ENCODE measurements at regions not wholly inside any gene's neighbourhood (a gene's known extent, or its start where the extent isn't known, plus 50 kb on each side); places are given as distances from the start of the nearest gene placed in this dataset.

GRCh38 chr6:164216839-164217238, 802.3 kb downstream of the QKI start:
- DNase-seq (ENCODE audit: extremely low spot score, insufficient read length, low read depth), result no peak
- FAIRE-seq, result no peak

GRCh38 chr6:164216368-164216767, 801.9 kb downstream of the QKI start:
- no peak for DNase-seq (ENCODE audit: extremely low spot score, insufficient read length, low read depth)
- no peak for FAIRE-seq

GRCh38 chr6:164214066-164214465, 799.5 kb downstream of the QKI start:
- FAIRE-seq (no peak), DNase-seq (ENCODE audit: extremely low spot score, insufficient read length, low read depth) (no peak)

- FAIRE-seq (no peak), DNase-seq (ENCODE audit: extremely low spot score, insufficient read length, low read depth) (no peak)
These were observed 796.7 kb downstream of the QKI start for GRCh38 chr6:164211254-164211653.

GRCh38 chr6:164210783-164211182, 796.3 kb downstream of the QKI start:
- FAIRE-seq, result no peak
- no peak for DNase-seq (ENCODE audit: extremely low spot score, insufficient read length, low read depth)

GRCh38 chr6:164210323-164210722, 795.8 kb downstream of the QKI start:
- DNase-seq (ENCODE audit: extremely low spot score, insufficient read length, low read depth), result no peak
- FAIRE-seq, result no peak

GRCh38 chr6:164208371-164208770, 793.9 kb downstream of the QKI start:
- FAIRE-seq, result no peak

GRCh38 chr6:164206807-164207423, 792.4 kb downstream of the QKI start:
- FAIRE-seq, result no peak
- no peak for DNase-seq (ENCODE audit: extremely low spot score, insufficient read length, low read depth)

More at GRCh38 chr6:164208371-164208770, 793.9 kb downstream of the QKI start:
- DNase-seq (ENCODE audit: extremely low spot score, insufficient read length, low read depth), result no peak

- DNase-seq (ENCODE audit: extremely low spot score, insufficient read length, low read depth), result no peak
These were observed 785.6 kb downstream of the QKI start for GRCh38 chr6:164200071-164200470.

GRCh38 chr6:164195942-164196281, 781.4 kb downstream of the QKI start:
- no peak for DNase-seq (ENCODE audit: extremely low spot score, insufficient read length, low read depth)
- FAIRE-seq, result no peak

More at GRCh38 chr6:164200071-164200470, 785.6 kb downstream of the QKI start:
- no peak for FAIRE-seq

- FAIRE-seq (no peak), DNase-seq (ENCODE audit: extremely low spot score, insufficient read length, low read depth) (no peak)
These were observed 780.9 kb downstream of the QKI start for GRCh38 chr6:164195278-164195941.

- DNase-seq (ENCODE audit: extremely low spot score, insufficient read length, low read depth) (no peak), FAIRE-seq (no peak)
These were observed 774.3 kb downstream of the QKI start for GRCh38 chr6:164188861-164189260.

- DNase-seq (ENCODE audit: extremely low spot score, insufficient read length, low read depth), result no peak
- FAIRE-seq, result no peak
These were observed 771.0 kb downstream of the QKI start for GRCh38 chr6:164185471-164185871.

GRCh38 chr6:164184410-164184809, 769.9 kb downstream of the QKI start:
- DNase-seq (ENCODE audit: extremely low spot score, insufficient read length, low read depth) (no peak), FAIRE-seq (no peak)

GRCh38 chr6:164183556-164184123, 769.1 kb downstream of the QKI start:
- FAIRE-seq (no peak), DNase-seq (ENCODE audit: extremely low spot score, insufficient read length, low read depth) (no peak)

GRCh38 chr6:164178679-164179332, 764.3 kb downstream of the QKI start:
- DNase-seq (ENCODE audit: extremely low spot score, insufficient read length, low read depth) (no peak), FAIRE-seq (no peak)

GRCh38 chr6:164169355-164169754, 754.8 kb downstream of the QKI start:
- DNase-seq (ENCODE audit: extremely low spot score, insufficient read length, low read depth), result no peak
- FAIRE-seq, result no peak

GRCh38 chr6:164168595-164168994, 754.1 kb downstream of the QKI start:
- DNase-seq (ENCODE audit: extremely low spot score, insufficient read length, low read depth) (no peak), FAIRE-seq (no peak)

GRCh38 chr6:164167873-164168405, 753.4 kb downstream of the QKI start:
- FAIRE-seq (no peak), DNase-seq (ENCODE audit: extremely low spot score, insufficient read length, low read depth) (no peak)

- DNase-seq (ENCODE audit: extremely low spot score, insufficient read length, low read depth) (no peak), FAIRE-seq (no peak)
These were observed 752.5 kb downstream of the QKI start for GRCh38 chr6:164166996-164167395.

- DNase-seq (ENCODE audit: extremely low spot score, insufficient read length, low read depth), result no peak
- no peak for FAIRE-seq
These were observed 752.0 kb downstream of the QKI start for GRCh38 chr6:164166515-164166914.

Data from GM18507 (cell line).